K562 (cell line): ENCODE measurements at regions not wholly inside any gene's neighbourhood (a gene's known extent, or its start where the extent isn't known, plus 50 kb on each side); places are given as distances from the start of the nearest gene placed in this dataset.

Source experiments
- ATAC-seq: fragments of 200-7000 bp; cut with Tn5 transposase; 3 replicates; pipeline ENCODE4 v1.9.1; 2020; ENCODE audit warnings: moderate library complexity
- BruUV-seq: library from RNA; stranded (reverse); fragments of 400-500 nt; replicated peaks from 2 replicates; lab custom pipeline; 2021; lab: Mats Ljungman, UMichigan
- CTCF ChIA-PET: fragments of 300-600 bp; formaldehyde crosslinking; extraction: SDS; loops from one replicate; lab custom pipeline; 2021; ENCODE audit warnings: low intra/inter-chr PET ratio; lab: Yijun Ruan, JAX
- POLR2A ChIA-PET: fragments of 300-600, 350-650 bp; sonication (Branson Sonifier 250); formaldehyde crosslinking; extraction: SDS; loops from one replicate; lab custom pipeline; 2021; ENCODE audit warnings: antibody characterized with exemption, inconsistent platforms; lab: Yijun Ruan, JAX
- DNase-seq, 4 experiments: peaks; one replicate each; pipeline versions ENCODE4 v3.0.0 to v3.0.0-alpha.2; 2011 to 2018; ENCODE audit warnings: low spot score in 3 of 4, mixed read lengths in 3 of 4; ENCODE audit errors: extremely low read depth in 1 of 4
- FAIRE-seq: peaks from 2 replicates; lab custom pipeline; 2011; peaks lifted over from hg19 to GRCh38; lab: Jason Lieb, UNC
- H2AFZ ChIP-seq: 2 replicates; pipeline ENCODE4 v1.6.0; 2011; ENCODE audit warnings: low read depth, low read length, control low read depth, inconsistent platforms
- H3K27ac ChIP-seq: fragments of 200-600 bp; 3 replicates; pipeline ENCODE4 v1.8.0; 2011; ENCODE audit warnings: low read depth, mild to moderate bottlenecking, control low read depth, inconsistent platforms, low read length, moderate library complexity, mixed read lengths; ENCODE audit errors: extremely low read depth
- H3K27me3 ChIP-seq, 2 experiments: fragments of 300-600 bp in 1 of 2; 2 replicates in 1 of 2; 3 replicates in 1 of 2; pipeline versions ENCODE4 v1.6.0 to v1.8.0; 2011; ENCODE audit warnings: inconsistent platforms in 2 of 2, low read length in 2 of 2, mild to moderate bottlenecking in 1 of 2, mixed read lengths in 1 of 2, moderate library complexity in 1 of 2; ENCODE audit not compliant: control insufficient read depth in 2 of 2, insufficient read depth in 2 of 2
- H3K36me3 ChIP-seq: fragments of 300-600 bp; 3 replicates; pipeline ENCODE4 v1.8.0; 2011; ENCODE audit warnings: mild to moderate bottlenecking, low read length, inconsistent platforms; ENCODE audit not compliant: control insufficient read depth, insufficient read depth
- H3K4me1 ChIP-seq, 2 experiments: fragments of 200-600 bp in 1 of 2; replicated peaks in 1 of 2; 2 replicates in 1 of 2; 3 replicates in 1 of 2; pipeline versions ENCODE4 v1.5.1 to v1.8.0; 2011; ENCODE audit warnings: inconsistent platforms in 2 of 2, low read length in 2 of 2, mild to moderate bottlenecking in 1 of 2, mixed read lengths in 1 of 2, moderate library complexity in 1 of 2; ENCODE audit not compliant: control insufficient read depth in 2 of 2, insufficient read depth in 2 of 2
- H3K4me2 ChIP-seq: 2 replicates; pipeline ENCODE4 v1.6.1; 2011; ENCODE audit warnings: low read length, control low read depth, inconsistent platforms, mixed read lengths; ENCODE audit not compliant: insufficient read depth
- H3K4me3 ChIP-seq: fragments of 200-600 bp; sonication (generic), shearing (Covaris generic); 2 replicates; pipeline ENCODE4 v1.5.1; 2016; ENCODE audit warnings: control low read depth, inconsistent platforms
- H3K79me2 ChIP-seq: fragments of 200-600 bp; 3 replicates; pipeline ENCODE4 v1.8.0; 2011; ENCODE audit warnings: low read length, inconsistent platforms; ENCODE audit not compliant: control insufficient read depth, insufficient read depth
- H3K9ac ChIP-seq, 2 experiments: 2 replicates each; pipeline versions ENCODE4 v1.6.0 to v1.6.1; 2011; ENCODE audit warnings: low read depth in 2 of 2, low read length in 2 of 2, control low read depth in 1 of 2, inconsistent platforms in 1 of 2, mild to moderate bottlenecking in 1 of 2, mixed read lengths in 1 of 2; ENCODE audit not compliant: insufficient read depth in 1 of 2
- H3K9me1 ChIP-seq: one replicate; pipeline ENCODE4 v1.6.0; 2011; ENCODE audit warnings: inconsistent platforms, mild to moderate bottlenecking, low read length, moderate library complexity; ENCODE audit not compliant: control insufficient read depth, insufficient read depth
- H3K9me3 ChIP-seq: replicated peaks from 2 replicates; pipeline ENCODE4 v1.5.1; 2011; ENCODE audit warnings: low read depth, low read length, inconsistent platforms; ENCODE audit not compliant: control insufficient read depth, insufficient read depth
- H4K20me1 ChIP-seq: replicated peaks from 2 replicates; pipeline ENCODE4 v1.6.1; 2011; ENCODE audit warnings: low read length, inconsistent platforms, mixed read lengths; ENCODE audit not compliant: control insufficient read depth, insufficient read depth
- DDX20 ChIP-seq: fragments of 450-650 bp; IDR thresholded peaks from 2 replicates; pipeline ENCODE4 v1.6.1; 2016; ENCODE audit warnings: missing genetic modification characterization, low read depth, mild to moderate bottlenecking, missing compliant biosample characterization, moderate library complexity
- E2F6 ChIP-seq, 2 experiments: IDR thresholded peaks; 2 replicates each; pipeline ENCODE4 v1.6.1; 2011; ENCODE audit warnings: borderline replicate concordance in 1 of 2, control low read depth in 1 of 2, low read depth in 1 of 2, low read length in 1 of 2, mild to moderate bottlenecking in 1 of 2, mixed read lengths in 1 of 2, moderate library complexity in 1 of 2; ENCODE audit not compliant: insufficient read depth in 1 of 2, insufficient read length in 1 of 2, poor library complexity in 1 of 2, severe bottlenecking in 1 of 2; ENCODE audit errors: extremely low read depth in 1 of 2
- FOS ChIP-seq: IDR thresholded peaks from 3 replicates; pipeline ENCODE4 v1.6.1; 2011; ENCODE audit not compliant: insufficient read length; ENCODE audit errors: extremely low read depth
- IRF9 ChIP-seq: fragments of 450-650 bp; IDR thresholded peaks from 2 replicates; pipeline ENCODE4 v1.6.1; 2016; ENCODE audit warnings: missing biosample characterization, missing genetic modification characterization
- MXD1 ChIP-seq: fragments of 250-450 bp; sonication (Bioruptor Pico); IDR thresholded peaks from 2 replicates; pipeline ENCODE4 v1.8.0; 2021; ENCODE audit warnings: borderline replicate concordance, mild to moderate bottlenecking, moderate library complexity; ENCODE audit not compliant: poor library complexity, severe bottlenecking
- SP1 ChIP-seq: sonication (generic); formaldehyde crosslinking; IDR thresholded peaks from 2 replicates; pipeline ENCODE4 v1.8.1; 2022; ENCODE audit warnings: mild to moderate bottlenecking, missing genetic modification reagents
- SPI1 ChIP-seq: IDR thresholded peaks from 2 replicates; pipeline ENCODE4 v1.6.1; 2011; ENCODE audit warnings: low read depth, low read length, control low read depth, borderline replicate concordance
- TAF15 ChIP-seq: fragments of 200-400 bp; formaldehyde crosslinking; IDR thresholded peaks from 2 replicates; pipeline ENCODE4 v1.6.1; 2017; ENCODE audit warnings: mild to moderate bottlenecking, low read depth, low read length, moderate library complexity
- TOE1 ChIP-seq, 2 experiments: fragments of 450-650 bp in 1 of 2; sonication (generic) in 1 of 2; formaldehyde crosslinking in 1 of 2; IDR thresholded peaks; 2 replicates each; pipeline versions ENCODE4 v1.7.1 to v1.8.0; 2016 to 2022; ENCODE audit warnings: borderline replicate concordance in 2 of 2, mild to moderate bottlenecking in 2 of 2, antibody characterized with exemption in 1 of 2, inconsistent platforms in 1 of 2, low read depth in 1 of 2, missing genetic modification reagents in 1 of 2, moderate library complexity in 1 of 2
- ZNF644 ChIP-seq: fragments of 200-800 bp; sonication (Bioruptor generic); IDR thresholded peaks from 2 replicates; pipeline ENCODE4 v1.6.1; 2016; ENCODE audit warnings: low read depth, missing genetic modification characterization, missing compliant biosample characterization
- WGBS: fragments of 100-300 bp; shearing (Covaris generic); methylation state at CpG from one replicate; pipeline ENCODE4 v1.1.6; 2016; ENCODE audit warnings: low coverage, mixed read lengths; ENCODE audit not compliant: insufficient coverage; ENCODE audit errors: missing lambda C conversion rate; 5-methylcytosine and 5-hydroxymethylcytosine counted together
- in situ Hi-C: fragments of 300-500 bp; cut with MboI; formaldehyde crosslinking; loops from 4 replicates; pipeline ENCODE4 v1.15.0; 2018; ENCODE audit warnings: inconsistent platforms, mixed read lengths
- intact Hi-C: fragments of 100-400 bp; cut with micrococcal nuclease; formaldehyde crosslinking; loops from 2 replicates; pipeline ENCODE4 v1.14.2; 2022

- TF ChIP-seq SP1 (no peak), ZNF644 (tag) (no peak), FOS (no peak), MXD1 (CRISPR knock-in tag) (no peak), E2F6 (IDR thresholded peaks at IDR 0.05; ENCODE audit: borderline replicate concordance in 1 of 2, extremely low read depth in 1 of 2, insufficient read depth in 1 of 2, insufficient read length in 1 of 2, low read depth in 1 of 2, low read length in 1 of 2, poor library complexity in 1 of 2, severe bottlenecking in 1 of 2) (no peak), TOE1 (IDR thresholded peaks at IDR 0.05; ENCODE audit: borderline replicate concordance) (no peak), TOE1 (CRISPR knock-in tag; IDR thresholded peaks at IDR 0.05; ENCODE audit: borderline replicate concordance, low read depth) (no peak), SPI1 (no peak)
Measured at GRCh38 chr7:41403291-41403690, 299.6 kb downstream of the INHBA start (continued).

- ChIA-PET POLR2A (no interaction called here), CTCF (no interaction called here)
- Histone ChIP-seq H2AFZ (no peak overlapping the region), H3K4me1 (no peaks in the 10 kb centered on the region), H3K27me3 (no peaks in the 10 kb centered on the region), H3K27ac (no peak overlapping the region), H4K20me1 (no peaks in the 10 kb centered on the region), H3K9me3 (0 out of 2 replicates have a peak, but pooled peaks cover 2% of the 10 kb centered on the region), H3K4me3 (no peak overlapping the region), H3K9me1 (no peaks in the 10 kb centered on the region), H3K79me2 (no peaks in the 10 kb centered on the region), H3K36me3 (no peaks in the 10 kb centered on the region), H3K9ac (no peak overlapping the region), H3K4me2 (no peak overlapping the region)
- intact Hi-C loops: no loop called here
- DNase-seq (no peak), ATAC-seq (no peak), FAIRE-seq (no peak)
- TF ChIP-seq TAF15 (no peak), IRF9 (tag) (no peak), DDX20 (no peak)
- 0% methylated on average over 3 of the region's 4 CpGs for WGBS
- in situ Hi-C loops: no loop called here
- no TSS peak for BruUV-seq
Measured at GRCh38 chr7:41401833-41402232, 301.1 kb downstream of the INHBA start.
